ENCODE measurements at regions not wholly inside any gene's neighbourhood (a gene's known extent, or its start where the extent isn't known, plus 50 kb on each side); places are given as distances from the start of the nearest gene placed in this dataset.

GRCh38 chr5:104606258-104606829, 1043.8 kb upstream of the NUDT12 start:
- H3K9me3 ChIP-seq (ENCODE audit: low read length) = no peaks in the 10 kb centered on the region
- no peaks in the 10 kb centered on the region for H4K20me1 ChIP-seq (ENCODE audit: insufficient read depth, low read length)
- no peaks in the 10 kb centered on the region for H3K79me2 ChIP-seq (ENCODE audit: insufficient read depth, low read length)
- no peaks in the 10 kb centered on the region for H3K4me1 ChIP-seq (ENCODE audit: insufficient read depth, low read length, severe bottlenecking)
- no peaks in the 10 kb centered on the region for H3K36me3 ChIP-seq (ENCODE audit: insufficient read depth, low read length)
- no peak overlapping the region for H3K4me2 ChIP-seq (ENCODE audit: low read length)
- no peaks in the 10 kb centered on the region for H3K9me2 ChIP-seq (ENCODE audit: low read depth, low read length)
- H3K27me3 ChIP-seq (ENCODE audit: insufficient read depth, low read length) = no peaks in the 10 kb centered on the region
- H3K4me3 ChIP-seq (ENCODE audit: low read depth, low read length, poor library complexity, severe bottlenecking) = no peak overlapping the region
- H3K9ac ChIP-seq (ENCODE audit: low read length) = no peak overlapping the region
- H2AFZ ChIP-seq (ENCODE audit: low read length) = no peak overlapping the region
- no peak overlapping the region for H3K27ac ChIP-seq (ENCODE audit: low read depth, low read length, poor library complexity, severe bottlenecking)
- no peaks in the 10 kb centered on the region for H3F3A ChIP-seq (ENCODE audit: insufficient read depth, low read length)
- no peak for TF ChIP-seq EZH2 (IDR thresholded peaks at IDR 0.05; ENCODE audit: borderline replicate concordance, low read length)
- TF ChIP-seq CTCF (IDR thresholded peaks at IDR 0.05; ENCODE audit: low read length) = no peak

GRCh38 chr5:104599726-104600125, 1037.1 kb upstream of the NUDT12 start:
- Histone ChIP-seq H3K27ac (ENCODE audit: low read depth, low read length, poor library complexity, severe bottlenecking) (no peak overlapping the region), H3K4me3 (ENCODE audit: low read depth, low read length, poor library complexity, severe bottlenecking) (no peak overlapping the region), H3K79me2 (ENCODE audit: insufficient read depth, low read length) (no peaks in the 10 kb centered on the region), H2AFZ (ENCODE audit: low read length) (no peak overlapping the region), H3K9me2 (ENCODE audit: low read depth, low read length) (no peaks in the 10 kb centered on the region), H3K9ac (ENCODE audit: low read length) (no peak overlapping the region), H3K36me3 (ENCODE audit: insufficient read depth, low read length) (no peaks in the 10 kb centered on the region), H3F3A (ENCODE audit: insufficient read depth, low read length) (no peaks in the 10 kb centered on the region), H4K20me1 (ENCODE audit: insufficient read depth, low read length) (no peaks in the 10 kb centered on the region), H3K9me3 (ENCODE audit: low read length) (no peaks in the 10 kb centered on the region), H3K27me3 (ENCODE audit: insufficient read depth, low read length) (no peaks in the 10 kb centered on the region), H3K4me1 (ENCODE audit: insufficient read depth, low read length, severe bottlenecking) (no peaks in the 10 kb centered on the region), H3K4me2 (ENCODE audit: low read length) (no peak overlapping the region)
- TF ChIP-seq EZH2 (IDR thresholded peaks at IDR 0.05; ENCODE audit: borderline replicate concordance, low read length) (no peak), CTCF (IDR thresholded peaks at IDR 0.05; ENCODE audit: low read length) (no peak)

GRCh38 chr5:104598285-104598684, 1035.7 kb upstream of the NUDT12 start:
- Histone ChIP-seq H3K79me2 (ENCODE audit: insufficient read depth, low read length) (no peaks in the 10 kb centered on the region), H3K36me3 (ENCODE audit: insufficient read depth, low read length) (no peaks in the 10 kb centered on the region), H3F3A (ENCODE audit: insufficient read depth, low read length) (no peaks in the 10 kb centered on the region), H3K4me2 (ENCODE audit: low read length) (no peak overlapping the region), H3K4me1 (ENCODE audit: insufficient read depth, low read length, severe bottlenecking) (no peaks in the 10 kb centered on the region), H2AFZ (ENCODE audit: low read length) (no peak overlapping the region), H4K20me1 (ENCODE audit: insufficient read depth, low read length) (no peaks in the 10 kb centered on the region), H3K9me3 (ENCODE audit: low read length) (no peaks in the 10 kb centered on the region), H3K27ac (ENCODE audit: low read depth, low read length, poor library complexity, severe bottlenecking) (no peak overlapping the region), H3K4me3 (ENCODE audit: low read depth, low read length, poor library complexity, severe bottlenecking) (no peak overlapping the region), H3K9me2 (ENCODE audit: low read depth, low read length) (no peaks in the 10 kb centered on the region), H3K27me3 (ENCODE audit: insufficient read depth, low read length) (no peaks in the 10 kb centered on the region), H3K9ac (ENCODE audit: low read length) (no peak overlapping the region)
- TF ChIP-seq CTCF (IDR thresholded peaks at IDR 0.05; ENCODE audit: low read length) (no peak), EZH2 (IDR thresholded peaks at IDR 0.05; ENCODE audit: borderline replicate concordance, low read length) (no peak)
